GM19467 (cell line): ENCODE measurements at regions not wholly inside any gene's neighbourhood (a gene's known extent, or its start where the extent isn't known, plus 50 kb on each side); places are given as distances from the start of the nearest gene placed in this dataset.

Source experiments
- ATAC-seq: cut with Tn5 transposase; IDR thresholded peaks from one replicate; pipeline ENCODE4 v1.9.1; 2021; ENCODE audit warnings: mild to moderate bottlenecking, moderate library complexity; ENCODE audit not compliant: unreplicated experiment

GRCh38 chr7:132672200-132672990 lies 96.1 kb upstream of the PLXNA4 start:
- ATAC-seq = no peak

GRCh38 chr7:132666774-132667172 lies 90.5 kb upstream of the PLXNA4 start:
- no peak for ATAC-seq

GRCh38 chr7:132666071-132666773 lies 90.0 kb upstream of the PLXNA4 start:
- no peak for ATAC-seq

GRCh38 chr7:132656846-132657776 lies 80.8 kb upstream of the PLXNA4 start:
- no peak for ATAC-seq

GRCh38 chr7:132656341-132656740 lies 80.1 kb upstream of the PLXNA4 start:
- no peak for ATAC-seq

GRCh38 chr7:132655131-132655727 lies 79.0 kb upstream of the PLXNA4 start:
- ATAC-seq = peak; percentile 35

- peak; percentile 57 for ATAC-seq
These were observed 77.9 kb upstream of the PLXNA4 start for GRCh38 chr7:132654150-132654549.

GRCh38 chr7:132653366-132653930 lies 77.2 kb upstream of the PLXNA4 start:
- ATAC-seq = no peak

- ATAC-seq = no peak
These were observed 76.2 kb upstream of the PLXNA4 start for GRCh38 chr7:132652507-132652906.

GRCh38 chr7:132650498-132650897 lies 74.2 kb upstream of the PLXNA4 start:
- ATAC-seq = no peak

- ATAC-seq = no peak
These were observed 71.0 kb upstream of the PLXNA4 start for GRCh38 chr7:132647311-132647710.

- no peak for ATAC-seq
These were observed 69.8 kb upstream of the PLXNA4 start for GRCh38 chr7:132646052-132646451.

- no peak for ATAC-seq
These were observed 67.0 kb upstream of the PLXNA4 start for GRCh38 chr7:132643302-132643701.

GRCh38 chr7:132641238-132641637 lies 65.0 kb upstream of the PLXNA4 start:
- no peak for ATAC-seq

GRCh38 chr7:132639983-132640382 lies 63.7 kb upstream of the PLXNA4 start:
- no peak for ATAC-seq

- no peak for ATAC-seq
These were observed 61.7 kb upstream of the PLXNA4 start for GRCh38 chr7:132638000-132638399.

- no peak for ATAC-seq
These were observed 60.3 kb upstream of the PLXNA4 start for GRCh38 chr7:132636581-132636980.

GRCh38 chr7:132635127-132635526 lies 58.9 kb upstream of the PLXNA4 start:
- no peak for ATAC-seq

GRCh38 chr7:132630834-132631233 lies 54.6 kb upstream of the PLXNA4 start:
- no peak for ATAC-seq
